Mesenchymal stem cell (in vitro differentiated cells and primary cell): ENCODE measurements at regions not wholly inside any gene's neighbourhood (a gene's known extent, or its start where the extent isn't known, plus 50 kb on each side); places are given as distances from the start of the nearest gene placed in this dataset.

Experiments used
- DNase-seq: peaks from one replicate; pipeline ENCODE4 v3.0.0-alpha.2; 2013
- H2AFZ ChIP-seq: one replicate; pipeline ENCODE4 v1.6.1; 2013; ENCODE audit warnings: low read depth, mild to moderate bottlenecking, control low read depth, inconsistent platforms, low read length, moderate library complexity
- H2AK5ac ChIP-seq: 2 replicates; pipeline ENCODE4 v1.6.1; 2013; ENCODE audit warnings: low read length, moderate library complexity, mild to moderate bottlenecking, inconsistent platforms; ENCODE audit not compliant: severe bottlenecking
- H2BK120ac ChIP-seq: one replicate; pipeline ENCODE4 v1.6.1; 2013; ENCODE audit warnings: low read depth, mild to moderate bottlenecking, inconsistent platforms, low read length, moderate library complexity
- H2BK12ac ChIP-seq, 2 experiments: one replicate each; pipeline ENCODE4 v1.6.1; 2013; ENCODE audit warnings: inconsistent platforms in 2 of 2, low read length in 2 of 2, mild to moderate bottlenecking in 2 of 2, moderate library complexity in 2 of 2, control low read depth in 1 of 2
- H2BK15ac ChIP-seq: one replicate; pipeline ENCODE4 v1.6.1; 2013; ENCODE audit warnings: mild to moderate bottlenecking, low read depth, inconsistent platforms; ENCODE audit not compliant: poor library complexity, severe bottlenecking
- H2BK5ac ChIP-seq: 2 replicates; pipeline ENCODE4 v1.6.1; 2013; ENCODE audit warnings: low read depth, mild to moderate bottlenecking, low read length, control low read depth, inconsistent platforms; ENCODE audit not compliant: poor library complexity, severe bottlenecking
- H3K14ac ChIP-seq, 2 experiments: one replicate each; pipeline ENCODE4 v1.6.1; 2013; ENCODE audit warnings: inconsistent platforms in 2 of 2, low read length in 2 of 2, control low read depth in 1 of 2, mild to moderate bottlenecking in 1 of 2, moderate library complexity in 1 of 2
- H3K18ac ChIP-seq, 2 experiments: one replicate each; pipeline ENCODE4 v1.6.1; 2013; ENCODE audit warnings: inconsistent platforms in 2 of 2, low read length in 2 of 2, control low read depth in 1 of 2, low read depth in 1 of 2, mild to moderate bottlenecking in 1 of 2
- H3K23ac ChIP-seq, 2 experiments: one replicate each; pipeline ENCODE4 v1.6.1; 2013; ENCODE audit warnings: inconsistent platforms in 2 of 2, low read length in 2 of 2, mild to moderate bottlenecking in 2 of 2, moderate library complexity in 2 of 2, control low read depth in 1 of 2
- H3K27ac ChIP-seq: 2 replicates; pipeline ENCODE4 v1.5.1; 2013; ENCODE audit warnings: mild to moderate bottlenecking, moderate library complexity, low read length, control low read depth, inconsistent platforms; ENCODE audit not compliant: poor library complexity, severe bottlenecking
- H3K27me3 ChIP-seq, 2 experiments: 2 replicates each; pipeline versions ENCODE4 v1.6.1 to v1.7.0; 2013; ENCODE audit warnings: low read length in 2 of 2, mild to moderate bottlenecking in 2 of 2, moderate library complexity in 2 of 2, control low read depth in 1 of 2, inconsistent platforms in 1 of 2; ENCODE audit not compliant: control insufficient read depth in 1 of 2, insufficient read depth in 1 of 2
- H3K36me3 ChIP-seq, 2 experiments: 2 replicates each; pipeline versions ENCODE4 v1.6.1 to v1.7.0; 2013; ENCODE audit warnings: low read length in 2 of 2, control low read depth in 1 of 2, inconsistent platforms in 1 of 2, low read depth in 1 of 2, mild to moderate bottlenecking in 1 of 2; ENCODE audit not compliant: insufficient read depth in 2 of 2, control insufficient read depth in 1 of 2
- H3K4ac ChIP-seq, 2 experiments: one replicate each; pipeline ENCODE4 v1.6.1; 2013; ENCODE audit warnings: inconsistent platforms in 2 of 2, low read length in 2 of 2, mild to moderate bottlenecking in 2 of 2, moderate library complexity in 2 of 2, control low read depth in 1 of 2, low read depth in 1 of 2
- H3K4me1 ChIP-seq: 2 replicates; pipeline ENCODE4 v1.6.1; 2013; ENCODE audit warnings: low read depth, low read length, control low read depth; ENCODE audit not compliant: control insufficient read depth, insufficient read depth
- H3K4me2 ChIP-seq: 2 replicates; pipeline ENCODE4 v1.6.1; 2013; ENCODE audit warnings: low read length, mild to moderate bottlenecking, inconsistent platforms; ENCODE audit not compliant: poor library complexity, severe bottlenecking
- H3K4me3 ChIP-seq, 2 experiments: 2 replicates each; pipeline versions ENCODE4 v1.5.1 to v1.7.0; 2013; ENCODE audit warnings: low read length in 2 of 2, mild to moderate bottlenecking in 2 of 2, control low read depth in 1 of 2, low read depth in 1 of 2; ENCODE audit not compliant: insufficient read depth in 1 of 2
- H3K79me1 ChIP-seq: replicated peaks from 2 replicates; pipeline ENCODE4 v1.6.1; 2013; ENCODE audit warnings: mild to moderate bottlenecking, control low read depth, low read length, inconsistent platforms; ENCODE audit not compliant: poor library complexity, severe bottlenecking
- H3K9ac ChIP-seq: 2 replicates; pipeline ENCODE4 v1.7.0; 2013; ENCODE audit warnings: mild to moderate bottlenecking, low read length, moderate library complexity
- H3K9me3 ChIP-seq: 2 replicates; pipeline ENCODE4 v1.7.0; 2013; ENCODE audit warnings: mild to moderate bottlenecking, low read length; ENCODE audit not compliant: control insufficient read depth
- H4K8ac ChIP-seq: one replicate; pipeline ENCODE4 v1.6.1; 2013; ENCODE audit warnings: inconsistent platforms, mild to moderate bottlenecking, low read length, moderate library complexity
- H4K91ac ChIP-seq: one replicate; pipeline ENCODE4 v1.6.1; 2013; ENCODE audit warnings: mild to moderate bottlenecking, low read length, inconsistent platforms
- WGBS: methylation state at CpG from one replicate; pipeline ENCODE4 v1.1.7; 2013; ENCODE audit warnings: mixed read lengths; 5-methylcytosine and 5-hydroxymethylcytosine counted together

GRCh38 chr21:18053151-18053550 is 191.5 kb upstream of the CHODL start:
- no peak for DNase-seq
- no peaks in the 10 kb centered on the region for H3K9me3 ChIP-seq
- H3K79me1 ChIP-seq = no peaks in the 10 kb centered on the region
- no peak overlapping the region for H3K18ac ChIP-seq
- no peaks in the 10 kb centered on the region for H3K27me3 ChIP-seq
- H2BK15ac ChIP-seq = no peak overlapping the region
- WGBS = no CpG with 5 or more reads among the region's 1 CpG
- no peak overlapping the region for H3K9ac ChIP-seq
- no peak overlapping the region for H4K91ac ChIP-seq
- H3K23ac ChIP-seq = no peak overlapping the region
- no peak overlapping the region for H2AFZ ChIP-seq
- H3K4ac ChIP-seq = no peak overlapping the region
- no peak overlapping the region for H2AK5ac ChIP-seq
- no peaks in the 10 kb centered on the region for H3K4me1 ChIP-seq
- H2BK12ac ChIP-seq = no peak overlapping the region
- H3K27ac ChIP-seq = no peak overlapping the region
- H2BK5ac ChIP-seq = no peak overlapping the region
- H3K4me2 ChIP-seq = no peak overlapping the region
- no peaks in the 10 kb centered on the region for H3K36me3 ChIP-seq
- no peak overlapping the region for H3K4me3 ChIP-seq
- H4K8ac ChIP-seq = no peak overlapping the region
- H3K14ac ChIP-seq = no peak overlapping the region
- H2BK120ac ChIP-seq = no peak overlapping the region

GRCh38 chr21:18049461-18049860 is 195.2 kb upstream of the CHODL start:
- no peak overlapping the region for H3K4me2 ChIP-seq
- no peaks in the 10 kb centered on the region for H3K36me3 ChIP-seq
- no peak overlapping the region for H3K4me3 ChIP-seq
- no peak overlapping the region for H3K14ac ChIP-seq
- WGBS = 87% methylated on average over 2 of the region's 2 CpGs
- no peak overlapping the region for H4K8ac ChIP-seq
- no peak overlapping the region for H3K23ac ChIP-seq
- no peaks in the 10 kb centered on the region for H3K27me3 ChIP-seq
- no peaks in the 10 kb centered on the region for H3K9me3 ChIP-seq
- no peak overlapping the region for H2AFZ ChIP-seq
- H3K27ac ChIP-seq = no peak overlapping the region
- no peak overlapping the region for H4K91ac ChIP-seq
- H2BK120ac ChIP-seq = no peak overlapping the region
- H3K4me1 ChIP-seq = no peaks in the 10 kb centered on the region
- no peak overlapping the region for H2BK5ac ChIP-seq
- no peak overlapping the region for H2AK5ac ChIP-seq
- DNase-seq = peak; percentile 11
- peak overlapping the region in 1 of 2 experiments; percentile 2 for H3K4ac ChIP-seq
- H3K9ac ChIP-seq = no peak overlapping the region
- no peaks in the 10 kb centered on the region for H3K79me1 ChIP-seq
- no peak overlapping the region for H2BK12ac ChIP-seq
- H3K18ac ChIP-seq = no peak overlapping the region
- H2BK15ac ChIP-seq = no peak overlapping the region

GRCh38 chr21:18041012-18041411 is 203.6 kb upstream of the CHODL start:
- WGBS = 19% methylated on average over 2 of the region's 3 CpGs
- H2BK5ac ChIP-seq = no peak overlapping the region

GRCh38 chr21:18030248-18030647 is 211.1 kb upstream of the C21orf91 start:
- Histone ChIP-seq H3K9ac (no peak overlapping the region), H3K4me3 (no peak overlapping the region)
- WGBS = 67% methylated on average over 2 of the region's 4 CpGs

More at GRCh38 chr21:18041012-18041411, 203.6 kb upstream of the CHODL start:
- Histone ChIP-seq H3K4me1 (no peaks in the 10 kb centered on the region), H2BK120ac (no peak overlapping the region), H2AFZ (no peak overlapping the region), H3K4ac (no peak overlapping the region), H4K91ac (no peak overlapping the region), H3K79me1 (no peaks in the 10 kb centered on the region), H3K18ac (no peak overlapping the region), H2BK12ac (no peak overlapping the region), H3K36me3 (no peaks in the 10 kb centered on the region), H3K14ac (no peak overlapping the region), H2BK15ac (no peak overlapping the region), H3K27ac (no peak overlapping the region), H4K8ac (no peak overlapping the region), H3K9ac (no peak overlapping the region), H3K4me2 (no peak overlapping the region), H3K27me3 (no peaks in the 10 kb centered on the region), H3K9me3 (no peaks in the 10 kb centered on the region), H2AK5ac (no peak overlapping the region), H3K4me3 (no peak overlapping the region), H3K23ac (no peak overlapping the region)
- DNase-seq = peak; percentile 71

More at GRCh38 chr21:18030248-18030647, 211.1 kb upstream of the C21orf91 start:
- no peak overlapping the region for H3K23ac ChIP-seq
- no peaks in the 10 kb centered on the region for H3K27me3 ChIP-seq
- no peak overlapping the region for H3K27ac ChIP-seq
- no peak overlapping the region for H2BK5ac ChIP-seq
- H3K14ac ChIP-seq = no peak overlapping the region
- H2BK12ac ChIP-seq = no peak overlapping the region
- no peak overlapping the region for H2BK120ac ChIP-seq
- DNase-seq = no peak
- no peaks in the 10 kb centered on the region for H3K36me3 ChIP-seq
- no peaks in the 10 kb centered on the region for H3K4me1 ChIP-seq
- no peak overlapping the region for H2AFZ ChIP-seq
- H3K18ac ChIP-seq = no peak overlapping the region
- no peaks in the 10 kb centered on the region for H3K79me1 ChIP-seq
- peaks cover 4% of the 10 kb centered on the region for H3K9me3 ChIP-seq
- H2BK15ac ChIP-seq = no peak overlapping the region
- no peak overlapping the region for H4K91ac ChIP-seq
- H4K8ac ChIP-seq = no peak overlapping the region
- H3K4ac ChIP-seq = no peak overlapping the region
- no peak overlapping the region for H2AK5ac ChIP-seq
- no peak overlapping the region for H3K4me2 ChIP-seq
